Mucosa of rectum (tissue), 2 donors: ENCODE measurements at regions not wholly inside any gene's neighbourhood (a gene's known extent, or its start where the extent isn't known, plus 50 kb on each side); places are given as distances from the start of the nearest gene placed in this dataset.

ENCODE experiments used
- H3K27ac ChIP-seq, 2 donors: one replicate each; pipeline ENCODE4 v1.7.0; 2013; ENCODE audit warnings: inconsistent platforms in 2 of 2, low read depth in 2 of 2, low read length in 2 of 2
- H3K27me3 ChIP-seq, 2 donors: one replicate each; pipeline ENCODE4 v1.7.0; 2013; ENCODE audit warnings: low read length in 2 of 2; ENCODE audit not compliant: control insufficient read depth in 2 of 2, insufficient read depth in 2 of 2
- H3K36me3 ChIP-seq, 2 donors: one replicate each; pipeline ENCODE4 v1.7.0; 2013; ENCODE audit warnings: low read length in 2 of 2; ENCODE audit not compliant: control insufficient read depth in 2 of 2, insufficient read depth in 2 of 2
- H3K4me1 ChIP-seq, 2 donors: one replicate each; pipeline ENCODE4 v1.7.0; 2013; ENCODE audit warnings: low read length in 2 of 2, mild to moderate bottlenecking in 1 of 2; ENCODE audit not compliant: control insufficient read depth in 2 of 2, insufficient read depth in 2 of 2
- H3K4me3 ChIP-seq, 2 donors: one replicate each; pipeline ENCODE4 v1.7.0; 2013; ENCODE audit warnings: low read length in 2 of 2
- H3K9ac ChIP-seq, 2 donors: one replicate each; pipeline ENCODE4 v1.7.0; 2013; ENCODE audit warnings: low read length in 2 of 2, low read depth in 1 of 2, mild to moderate bottlenecking in 1 of 2
- H3K9me3 ChIP-seq, 2 donors: one replicate each; pipeline ENCODE4 v1.7.0; 2013; ENCODE audit warnings: low read length in 2 of 2; ENCODE audit not compliant: control insufficient read depth in 2 of 2
- donor health status: healthy.
- donor health status: Normal muscosa, but diverticular disease.

- peaks cover 7 to 11% of the 10 kb centered on the region in 2 donors for H3K4me1 ChIP-seq
- no peak overlapping the region for H3K4me3 ChIP-seq
- H3K27ac ChIP-seq = peak overlapping the region; percentile 49 to 57
- H3K9me3 ChIP-seq = no peaks in the 10 kb centered on the region
- H3K36me3 ChIP-seq = no peaks in the 10 kb centered on the region
- no peak overlapping the region for H3K9ac ChIP-seq
- no peaks in the 10 kb centered on the region for H3K27me3 ChIP-seq
Observed at GRCh38 chr3:72458375-72458774, 389.9 kb downstream of the SHQ1 start.

- Histone ChIP-seq H3K9ac (no peak overlapping the region), H3K27ac (no peak overlapping the region), H3K4me3 (no peak overlapping the region), H3K36me3 (no peaks in the 10 kb centered on the region), H3K27me3 (no peaks in the 10 kb centered on the region), H3K9me3 (no peaks in the 10 kb centered on the region), H3K4me1 (peaks cover 18 to 24% of the 10 kb centered on the region in 2 donors)
Observed at GRCh38 chr3:72454441-72454840, 393.8 kb downstream of the SHQ1 start.

GRCh38 chr3:72453706-72454105 lies 394.5 kb downstream of the SHQ1 start:
- no peak overlapping the region for H3K27ac ChIP-seq
- H3K27me3 ChIP-seq = no peaks in the 10 kb centered on the region
- peaks cover 18 to 24% of the 10 kb centered on the region in 2 donors for H3K4me1 ChIP-seq
- no peak overlapping the region for H3K4me3 ChIP-seq
- no peaks in the 10 kb centered on the region for H3K9me3 ChIP-seq
- H3K9ac ChIP-seq = no peak overlapping the region
- no peaks in the 10 kb centered on the region for H3K36me3 ChIP-seq

GRCh38 chr3:72452745-72453144 lies 395.5 kb downstream of the SHQ1 start:
- Histone ChIP-seq H3K9me3 (no peaks in the 10 kb centered on the region), H3K9ac (no peak overlapping the region), H3K27ac (peak overlapping the region in 1 of 2 donors; percentile 6), H3K36me3 (no peaks in the 10 kb centered on the region), H3K27me3 (no peaks in the 10 kb centered on the region), H3K4me1 (peaks cover 15 to 18% of the 10 kb centered on the region in 2 donors), H3K4me3 (no peak overlapping the region)

- H3K36me3 ChIP-seq = no peaks in the 10 kb centered on the region
- peak overlapping the region in 1 of 2 donors; percentile 3 for H3K9ac ChIP-seq
Observed at GRCh38 chr3:72451841-72452240, 396.4 kb downstream of the SHQ1 start.

GRCh38 chr3:72449551-72449950 lies 398.7 kb downstream of the SHQ1 start:
- no peaks in the 10 kb centered on the region for H3K36me3 ChIP-seq
- peaks cover 26 to 30% of the 10 kb centered on the region in 2 donors for H3K4me1 ChIP-seq
- no peak overlapping the region for H3K27ac ChIP-seq
- H3K9me3 ChIP-seq = no peaks in the 10 kb centered on the region
- H3K4me3 ChIP-seq = no peak overlapping the region
- H3K9ac ChIP-seq = no peak overlapping the region
- H3K27me3 ChIP-seq = no peaks in the 10 kb centered on the region

More at GRCh38 chr3:72451841-72452240, 396.4 kb downstream of the SHQ1 start:
- Histone ChIP-seq H3K4me3 (no peak overlapping the region), H3K4me1 (peaks cover 15 to 22% of the 10 kb centered on the region in 2 donors), H3K27ac (peak overlapping the region; percentile 50 to 62), H3K27me3 (no peaks in the 10 kb centered on the region), H3K9me3 (no peaks in the 10 kb centered on the region)

- Histone ChIP-seq H3K27ac (no peak overlapping the region), H3K9ac (no peak overlapping the region), H3K27me3 (no peaks in the 10 kb centered on the region), H3K4me3 (no peak overlapping the region), H3K36me3 (peaks cover 0 to under 1% of the 10 kb centered on the region in 2 donors), H3K4me1 (peaks cover 26 to 30% of the 10 kb centered on the region in 2 donors), H3K9me3 (no peaks in the 10 kb centered on the region)
Observed at GRCh38 chr3:72448858-72449257, 399.4 kb downstream of the SHQ1 start.

GRCh38 chr3:72448375-72448823 lies 399.8 kb downstream of the SHQ1 start:
- no peaks in the 10 kb centered on the region for H3K27me3 ChIP-seq
- no peak overlapping the region for H3K9ac ChIP-seq
- no peaks in the 10 kb centered on the region for H3K9me3 ChIP-seq
- H3K36me3 ChIP-seq = peaks cover 0 to 4% of the 10 kb centered on the region in 2 donors
- peaks cover 26 to 30% of the 10 kb centered on the region in 2 donors for H3K4me1 ChIP-seq
- H3K27ac ChIP-seq = no peak overlapping the region
- no peak overlapping the region for H3K4me3 ChIP-seq

- peaks cover 26 to 30% of the 10 kb centered on the region in 2 donors for H3K4me1 ChIP-seq
- peak overlapping the region; percentile 61 to 98 for H3K4me3 ChIP-seq
- H3K27ac ChIP-seq = peak overlapping the region; percentile 92 to 95
- H3K9ac ChIP-seq = peak overlapping the region in 1 of 2 donors; percentile 99
- H3K27me3 ChIP-seq = no peaks in the 10 kb centered on the region
- H3K9me3 ChIP-seq = no peaks in the 10 kb centered on the region
- H3K36me3 ChIP-seq = peaks cover 0 to 6% of the 10 kb centered on the region in 2 donors
Observed at GRCh38 chr3:72447059-72447946, 400.9 kb downstream of the SHQ1 start.
